GM18498 (cell line): ENCODE measurements at regions not wholly inside any gene's neighbourhood (a gene's known extent, or its start where the extent isn't known, plus 50 kb on each side); places are given as distances from the start of the nearest gene placed in this dataset.

Experiments
- ATAC-seq: cut with Tn5 transposase; IDR thresholded peaks from one replicate; pipeline ENCODE4 v1.9.1; 2021; ENCODE audit warnings: mild to moderate bottlenecking, moderate library complexity; ENCODE audit not compliant: unreplicated experiment

GRCh38 chr6:104621396-104621795, 238.3 kb downstream of the HACE1 start:
- ATAC-seq: no peak

DNA sequence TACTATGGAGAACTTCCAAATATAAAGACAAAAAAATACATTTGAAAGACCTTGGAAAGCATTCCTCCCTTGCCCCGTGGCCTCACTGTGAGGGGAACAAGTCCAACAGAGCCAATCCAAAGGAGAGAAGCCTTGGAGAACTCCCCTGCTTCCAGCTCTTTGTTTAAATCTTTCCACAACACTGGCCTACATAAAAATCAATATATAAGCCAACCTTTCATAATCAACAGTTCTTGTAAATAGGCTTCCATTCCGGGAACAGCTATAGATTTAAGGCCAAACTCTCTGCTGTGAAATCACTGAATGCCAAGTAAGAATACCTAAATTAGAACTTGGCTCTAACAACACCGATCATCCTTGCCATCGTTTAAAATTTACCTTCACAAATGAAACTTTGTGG, 242.1 kb downstream of the HACE1 start:
- ATAC-seq: no peak

GRCh38 chr6:104614394-104614793, 245.3 kb downstream of the HACE1 start:
- no peak for ATAC-seq

- no peak for ATAC-seq
Measured at GRCh38 chr6:104613416-104614001, 246.2 kb downstream of the HACE1 start.

DNA sequence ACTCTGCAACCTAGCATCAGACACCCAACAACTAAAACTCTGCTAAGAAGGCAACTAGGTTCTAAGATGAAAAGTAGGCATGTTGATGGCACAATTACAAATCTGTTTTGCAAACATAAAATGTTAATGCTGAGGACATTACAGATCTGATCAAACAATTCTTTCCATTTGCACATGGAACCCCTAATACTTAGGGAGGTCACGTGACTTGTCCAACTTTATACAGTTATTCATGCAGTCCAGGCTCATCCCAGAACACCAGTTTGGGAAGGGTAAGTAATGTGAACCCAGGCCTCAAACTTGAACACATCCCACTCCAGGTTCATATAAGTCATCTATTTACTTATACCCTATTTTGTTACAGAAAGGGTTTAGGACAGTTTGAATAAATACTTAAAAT, 247.2 kb downstream of the HACE1 start:
- ATAC-seq: no peak

DNA sequence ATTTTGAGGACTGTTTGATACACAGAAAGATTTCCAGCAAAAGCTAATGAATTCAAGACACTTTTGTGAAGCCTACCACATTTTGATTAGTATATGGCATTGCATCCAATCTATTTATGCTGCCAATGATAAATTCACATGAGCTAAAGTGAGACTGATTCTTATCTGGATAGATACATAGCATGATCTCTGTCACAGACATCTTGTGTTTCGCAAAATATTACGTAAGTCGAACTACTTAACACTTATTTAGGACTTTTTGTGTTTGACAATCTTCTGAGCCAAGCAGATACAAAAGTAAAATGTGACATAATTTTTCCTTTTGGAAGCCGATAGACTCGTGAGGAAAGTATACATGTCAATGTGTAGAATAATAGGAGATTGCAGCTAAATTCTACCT, 251.6 kb downstream of the HACE1 start:
- ATAC-seq: no peak

DNA sequence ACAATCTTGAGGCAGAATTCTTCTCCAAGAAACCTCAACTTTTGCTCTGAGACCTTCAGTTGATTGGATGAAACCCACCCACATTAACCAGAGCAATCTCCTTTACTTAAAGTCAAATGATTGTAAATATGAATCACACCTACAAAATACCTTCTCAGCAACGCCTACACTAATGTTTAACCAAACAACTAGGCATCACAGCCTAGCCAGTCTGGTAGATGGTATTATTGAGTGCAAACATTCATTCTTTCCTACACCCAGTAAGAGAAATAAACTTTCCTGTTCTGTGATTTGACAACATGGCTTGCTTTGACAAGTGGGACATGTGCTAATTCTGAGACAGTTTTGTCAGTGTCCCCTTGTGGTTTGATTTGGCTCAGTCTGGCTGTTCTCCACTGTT, 252.2 kb downstream of the HACE1 start:
- no peak for ATAC-seq

GRCh38 chr6:104606361-104606760, 253.4 kb downstream of the HACE1 start:
- ATAC-seq: no peak

GRCh38 chr6:104604685-104605084, 255.0 kb downstream of the HACE1 start:
- no peak for ATAC-seq

DNA sequence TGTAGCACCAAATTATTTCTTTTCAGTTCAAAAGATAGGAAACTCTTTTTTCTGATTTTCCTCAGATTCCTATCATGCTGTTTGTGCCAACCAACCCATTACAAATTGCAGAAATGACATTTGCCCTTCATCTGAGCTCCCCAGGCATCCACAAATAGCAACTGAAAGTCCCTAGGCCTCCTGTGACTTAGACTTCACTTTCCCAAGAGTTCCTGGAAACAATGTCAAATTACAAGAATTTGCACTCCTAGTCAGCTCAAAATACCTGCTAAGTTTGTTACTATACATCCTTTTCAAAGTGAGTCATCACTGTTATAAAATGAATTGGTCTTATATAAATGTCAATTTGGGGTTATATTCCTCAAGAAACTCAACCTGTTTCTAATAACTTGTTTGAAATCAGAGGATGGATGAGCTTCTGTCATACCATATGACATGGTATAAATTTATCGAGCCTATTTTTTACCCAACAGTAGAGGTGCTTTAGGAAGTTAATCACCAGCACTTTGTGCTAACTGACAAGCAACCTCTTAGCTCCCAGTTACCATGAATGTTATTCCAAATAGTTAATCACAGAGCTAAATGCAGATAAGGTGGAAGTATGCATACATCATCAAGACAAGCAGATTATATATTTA, 256.5 kb downstream of the HACE1 start:
- ATAC-seq: no peak

GRCh38 chr6:104601721-104602120, 258.0 kb downstream of the HACE1 start:
- ATAC-seq: no peak

DNA sequence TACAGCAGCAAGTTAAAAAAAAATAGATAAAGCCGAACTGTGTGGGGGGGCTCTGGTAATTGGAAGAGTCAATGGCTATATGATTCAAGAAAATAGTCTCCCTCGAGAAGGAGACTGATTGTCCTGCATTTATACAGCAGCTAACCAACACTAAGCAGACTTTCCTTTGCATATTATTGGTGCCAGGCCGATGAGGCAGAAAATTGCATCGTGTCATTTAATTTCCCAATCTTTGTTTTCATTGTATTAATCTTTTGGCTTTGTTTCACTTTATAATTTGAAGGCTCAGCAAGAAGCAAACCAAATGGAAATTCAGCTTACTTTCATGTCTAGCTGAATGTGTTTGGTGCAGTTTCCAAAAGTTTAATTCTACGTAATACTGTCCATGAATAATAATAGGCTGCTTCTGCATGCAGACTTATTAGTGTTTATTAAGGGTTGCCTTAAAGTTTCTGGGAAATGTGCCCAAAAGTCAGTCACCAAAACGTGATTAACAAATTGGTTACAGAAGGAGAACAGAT, 258.5 kb downstream of the HACE1 start:
- no peak for ATAC-seq

DNA sequence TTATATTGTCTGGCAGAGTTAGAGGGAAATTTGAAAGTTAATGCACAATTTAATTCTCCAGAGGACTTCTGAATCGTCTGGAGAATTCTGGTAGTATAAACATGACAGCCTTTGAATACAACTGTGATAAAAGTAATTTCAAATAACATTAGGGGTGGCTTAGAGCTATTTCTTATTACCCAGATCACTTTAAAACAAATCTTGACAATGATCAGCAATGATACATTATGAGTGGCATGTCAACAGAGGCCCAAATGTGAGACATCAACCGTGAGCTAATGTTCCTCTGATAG, 259.1 kb downstream of the HACE1 start:
- ATAC-seq: no peak

DNA sequence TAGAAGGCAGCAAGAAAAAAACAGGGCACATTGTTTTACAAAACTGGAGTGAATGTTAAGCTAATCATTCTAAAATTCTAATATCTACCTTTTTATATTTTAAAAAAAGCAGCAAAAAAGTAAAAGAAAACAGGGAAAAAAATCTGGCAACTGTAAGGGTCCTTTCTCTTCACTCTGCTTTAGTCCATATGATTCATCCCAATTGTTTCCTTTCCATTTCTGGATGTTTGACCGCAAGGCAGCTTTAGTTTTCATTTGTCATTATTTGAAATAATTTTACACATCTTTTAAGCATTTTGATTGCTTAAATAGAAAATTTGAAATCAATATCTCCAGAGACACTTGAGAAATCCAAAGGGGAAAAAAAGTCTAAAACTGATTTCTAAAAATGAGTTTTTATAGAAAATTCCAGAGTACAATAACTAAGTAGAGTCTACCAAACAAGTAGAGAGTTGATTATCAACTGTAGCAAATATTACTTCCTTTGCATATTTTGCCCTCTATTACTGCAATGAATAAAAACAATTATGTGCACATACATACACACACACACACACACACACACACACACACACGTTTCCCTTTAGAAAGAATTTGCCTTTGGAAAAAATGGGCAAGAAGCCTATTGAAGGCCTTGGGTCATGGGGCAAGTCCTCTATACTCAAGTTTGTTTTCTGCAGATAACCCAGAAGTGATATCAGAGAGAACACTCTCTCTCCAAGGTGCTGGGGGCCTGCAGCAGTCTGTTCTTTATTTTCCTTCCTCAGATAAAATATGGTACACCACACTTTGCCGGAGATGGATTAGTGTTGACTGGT, 259.7 kb downstream of the HACE1 start:
- ATAC-seq: no peak

GRCh38 chr6:104597541-104598050, 262.1 kb downstream of the HACE1 start:
- no peak for ATAC-seq

GRCh38 chr6:104596091-104596490, 263.6 kb downstream of the HACE1 start:
- ATAC-seq: no peak

GRCh38 chr6:104595311-104595820, 264.4 kb downstream of the HACE1 start:
- ATAC-seq: no peak

DNA sequence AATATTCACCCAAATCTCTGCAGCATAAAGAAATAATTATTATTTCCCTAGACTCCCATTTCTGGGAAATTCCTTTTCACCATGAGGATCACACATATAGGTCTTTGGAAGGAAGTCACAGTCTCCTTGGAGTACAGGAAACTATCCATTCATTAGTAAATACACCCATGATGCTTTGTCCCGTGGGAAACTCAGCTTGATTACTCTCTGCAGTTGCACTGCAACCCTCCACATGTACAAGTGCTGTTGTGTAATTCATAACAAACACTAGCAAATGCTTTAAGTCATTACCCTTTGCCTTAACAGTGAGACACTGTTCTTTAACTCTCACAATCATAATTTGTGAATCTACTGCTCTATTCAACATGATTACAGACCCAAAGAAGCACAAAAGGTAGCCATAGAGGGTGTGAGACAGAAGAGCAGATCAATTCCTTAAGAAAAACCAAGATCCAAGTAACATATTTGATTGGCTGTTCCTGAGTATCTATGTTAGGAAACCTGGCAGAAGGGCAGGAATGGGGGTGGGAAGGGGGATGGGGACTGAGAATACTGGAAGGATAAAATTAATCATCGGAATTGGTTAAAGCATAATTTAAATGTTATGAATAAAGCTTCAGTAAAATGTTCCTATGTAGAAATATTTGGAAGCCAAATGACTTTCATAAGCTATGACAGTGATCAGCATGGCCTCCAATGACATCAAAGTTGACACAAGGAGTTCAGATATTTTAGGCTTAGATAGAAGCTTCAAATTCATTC, 268.0 kb downstream of the HACE1 start:
- ATAC-seq: no peak

- ATAC-seq: no peak
Measured at GRCh38 chr6:104589940-104590339, 269.8 kb downstream of the HACE1 start.

GRCh38 chr6:104585646-104586045, 274.1 kb downstream of the HACE1 start:
- ATAC-seq: no peak

DNA sequence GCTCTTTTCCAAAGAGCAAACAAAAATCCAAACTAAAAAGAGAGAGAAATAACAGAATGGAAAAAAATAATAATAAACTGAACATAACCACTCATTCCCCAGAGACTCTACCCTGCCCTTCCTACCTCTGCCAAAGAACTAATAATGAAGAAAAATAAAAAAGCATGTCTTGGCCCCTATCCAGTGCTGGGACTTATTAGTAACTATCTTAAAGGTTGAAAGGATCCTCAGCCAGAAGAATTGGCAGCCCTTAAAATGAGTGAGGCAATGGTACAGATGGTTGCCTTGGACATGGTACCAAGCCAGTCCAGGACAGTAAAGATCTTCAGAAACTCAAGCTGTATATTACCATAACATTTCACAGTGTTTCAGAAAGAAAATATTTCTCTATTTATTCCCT, 279.3 kb downstream of the HACE1 start:
- no peak for ATAC-seq
